ENCODE measurements at regions not wholly inside any gene's neighbourhood (a gene's known extent, or its start where the extent isn't known, plus 50 kb on each side); places are given as distances from the start of the nearest gene placed in this dataset.
"Not testable (repeated sequence)": the region's sequence is repeated elsewhere in the genome, so short reads cannot be mapped to it uniquely, and the experiment has no call there.

- H3K9me3 ChIP-seq (ENCODE audit: control insufficient read depth, low read length), result no peaks in the 10 kb centered on the region
- H3K9ac ChIP-seq (ENCODE audit: low read length), result no peak overlapping the region
- H3K4me1 ChIP-seq (ENCODE audit: control insufficient read depth, insufficient read depth, low read length), result no peaks in the 10 kb centered on the region
- DNase-seq (ENCODE audit: low read depth), result no peak
- H3K4me3 ChIP-seq (ENCODE audit: low read length), result no peak overlapping the region
- no peaks in the 10 kb centered on the region for H3K27me3 ChIP-seq (replicated peaks; ENCODE audit: control insufficient read depth, insufficient read depth, low read length)
- no peaks in the 10 kb centered on the region for H3K36me3 ChIP-seq (ENCODE audit: control insufficient read depth, insufficient read depth, low read length, severe bottlenecking)
Observed at GRCh38 chr2:19169134-19169768, 189.2 kb downstream of the OSR1 start.

DNA sequence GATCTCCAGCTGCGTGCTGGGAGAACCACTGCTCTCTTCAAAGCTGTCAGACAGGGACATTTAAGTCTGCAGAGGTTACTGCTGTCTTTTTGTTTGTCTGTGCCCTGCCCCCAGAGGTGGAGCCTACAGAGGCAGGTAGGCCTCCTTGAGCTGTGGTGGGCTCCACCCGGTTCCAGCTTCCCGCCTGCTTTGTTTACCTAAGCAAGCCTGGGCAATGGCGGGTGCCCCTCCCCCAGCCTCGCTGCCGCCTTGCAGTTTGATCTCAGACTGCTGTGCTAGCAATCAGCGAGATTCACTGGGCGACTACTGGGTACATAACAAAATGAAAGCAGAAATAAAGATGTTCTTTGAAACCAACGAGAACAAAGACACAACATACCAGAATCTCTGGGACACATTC, 194.3 kb downstream of the OSR1 start:
- not testable (repeated sequence) for H3K9ac ChIP-seq (ENCODE audit: low read length); DNase-seq (ENCODE audit: low read depth); H3K27me3 ChIP-seq (replicated peaks; ENCODE audit: control insufficient read depth, insufficient read depth, low read length); H3K9me3 ChIP-seq (ENCODE audit: control insufficient read depth, low read length); H3K36me3 ChIP-seq (ENCODE audit: control insufficient read depth, insufficient read depth, low read length, severe bottlenecking); H3K4me1 ChIP-seq (ENCODE audit: control insufficient read depth, insufficient read depth, low read length); H3K4me3 ChIP-seq (ENCODE audit: low read length)

DNA sequence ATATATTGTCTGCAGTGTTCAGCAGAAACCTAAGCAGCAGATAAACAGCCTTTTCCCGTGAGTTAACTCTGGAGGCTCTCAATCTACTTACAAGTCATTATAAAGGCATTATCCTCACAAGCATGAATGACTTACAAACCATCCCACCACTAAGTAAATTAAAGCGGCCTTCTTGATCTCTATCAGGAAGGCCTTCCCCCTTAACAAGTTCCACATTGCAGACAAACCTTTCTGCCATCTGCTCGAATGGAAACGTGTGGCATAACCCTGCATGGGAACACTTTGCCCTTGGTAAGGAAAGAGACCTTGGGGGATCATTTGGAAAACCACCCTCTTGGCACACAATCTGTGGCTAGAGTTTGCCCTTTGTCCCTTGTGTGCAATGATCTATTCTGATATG, 199.5 kb downstream of the OSR1 start:
- H3K27me3 ChIP-seq (replicated peaks; ENCODE audit: control insufficient read depth, insufficient read depth, low read length), result no peaks in the 10 kb centered on the region
- no peak overlapping the region for H3K4me3 ChIP-seq (ENCODE audit: low read length)
- no peak for DNase-seq (ENCODE audit: low read depth)

DNA sequence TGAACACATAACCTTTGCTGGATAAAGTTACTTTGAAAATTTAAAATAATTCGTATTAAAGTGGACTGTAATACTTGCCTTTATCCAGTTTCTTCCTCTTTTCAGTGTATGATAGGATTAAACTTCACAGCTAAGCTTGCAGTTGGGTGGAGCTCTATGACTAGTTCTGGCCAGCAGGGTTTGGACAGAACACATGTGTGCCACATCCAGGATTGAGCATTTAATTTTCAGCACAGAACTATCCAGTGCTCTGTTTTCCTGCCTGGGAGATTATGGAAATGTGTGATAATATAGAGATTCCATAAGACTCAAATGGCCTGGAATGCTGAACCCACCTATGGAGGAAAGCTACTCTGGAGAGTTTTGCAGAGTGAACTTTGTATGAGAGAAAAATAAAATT, 200.2 kb downstream of the OSR1 start:
- no peaks in the 10 kb centered on the region for H3K27me3 ChIP-seq (replicated peaks; ENCODE audit: control insufficient read depth, insufficient read depth, low read length)
- H3K4me1 ChIP-seq (ENCODE audit: control insufficient read depth, insufficient read depth, low read length), result no peaks in the 10 kb centered on the region
- peak; percentile 34 for DNase-seq (ENCODE audit: low read depth)
- no peaks in the 10 kb centered on the region for H3K36me3 ChIP-seq (ENCODE audit: control insufficient read depth, insufficient read depth, low read length, severe bottlenecking)
- H3K9me3 ChIP-seq (ENCODE audit: control insufficient read depth, low read length), result peaks cover 6% of the 10 kb centered on the region
- no peak overlapping the region for H3K9ac ChIP-seq (ENCODE audit: low read length)
- H3K4me3 ChIP-seq (ENCODE audit: low read length), result no peak overlapping the region

More for the DNA sequence above, 199.5 kb downstream of the OSR1 start:
- no peak overlapping the region for H3K9ac ChIP-seq (ENCODE audit: low read length)
- H3K36me3 ChIP-seq (ENCODE audit: control insufficient read depth, insufficient read depth, low read length, severe bottlenecking), result no peaks in the 10 kb centered on the region
- no peaks in the 10 kb centered on the region for H3K4me1 ChIP-seq (ENCODE audit: control insufficient read depth, insufficient read depth, low read length)
- H3K9me3 ChIP-seq (ENCODE audit: control insufficient read depth, low read length), result peaks cover 6% of the 10 kb centered on the region

- Histone ChIP-seq H3K4me1 (ENCODE audit: control insufficient read depth, insufficient read depth, low read length) (no peaks in the 10 kb centered on the region), H3K4me3 (ENCODE audit: low read length) (no peak overlapping the region), H3K27me3 (replicated peaks; ENCODE audit: control insufficient read depth, insufficient read depth, low read length) (no peaks in the 10 kb centered on the region), H3K9ac (ENCODE audit: low read length) (no peak overlapping the region), H3K9me3 (ENCODE audit: control insufficient read depth, low read length) (peaks cover 6% of the 10 kb centered on the region), H3K36me3 (ENCODE audit: control insufficient read depth, insufficient read depth, low read length, severe bottlenecking) (no peaks in the 10 kb centered on the region)
- no peak for DNase-seq (ENCODE audit: low read depth)
Observed at GRCh38 chr2:19156646-19157045, 201.8 kb downstream of the OSR1 start.

GRCh38 chr2:19150726-19151125, 207.7 kb downstream of the OSR1 start:
- Histone ChIP-seq H3K36me3 (ENCODE audit: control insufficient read depth, insufficient read depth, low read length, severe bottlenecking) (no peaks in the 10 kb centered on the region), H3K4me1 (ENCODE audit: control insufficient read depth, insufficient read depth, low read length) (no peaks in the 10 kb centered on the region), H3K9me3 (ENCODE audit: control insufficient read depth, low read length) (peaks cover 12% of the 10 kb centered on the region), H3K9ac (ENCODE audit: low read length) (no peak overlapping the region), H3K27me3 (replicated peaks; ENCODE audit: control insufficient read depth, insufficient read depth, low read length) (no peaks in the 10 kb centered on the region), H3K4me3 (ENCODE audit: low read length) (no peak overlapping the region)
- DNase-seq (ENCODE audit: low read depth), result no peak

- no peaks in the 10 kb centered on the region for H3K4me1 ChIP-seq (ENCODE audit: control insufficient read depth, insufficient read depth, low read length)
- no peak overlapping the region for H3K9ac ChIP-seq (ENCODE audit: low read length)
- H3K9me3 ChIP-seq (ENCODE audit: control insufficient read depth, low read length), result peaks cover 12% of the 10 kb centered on the region
- no peaks in the 10 kb centered on the region for H3K36me3 ChIP-seq (ENCODE audit: control insufficient read depth, insufficient read depth, low read length, severe bottlenecking)
- no peaks in the 10 kb centered on the region for H3K27me3 ChIP-seq (replicated peaks; ENCODE audit: control insufficient read depth, insufficient read depth, low read length)
- H3K4me3 ChIP-seq (ENCODE audit: low read length), result no peak overlapping the region
- DNase-seq (ENCODE audit: low read depth), result no peak
Observed at GRCh38 chr2:19146867-19147266, 211.6 kb downstream of the OSR1 start.

DNA sequence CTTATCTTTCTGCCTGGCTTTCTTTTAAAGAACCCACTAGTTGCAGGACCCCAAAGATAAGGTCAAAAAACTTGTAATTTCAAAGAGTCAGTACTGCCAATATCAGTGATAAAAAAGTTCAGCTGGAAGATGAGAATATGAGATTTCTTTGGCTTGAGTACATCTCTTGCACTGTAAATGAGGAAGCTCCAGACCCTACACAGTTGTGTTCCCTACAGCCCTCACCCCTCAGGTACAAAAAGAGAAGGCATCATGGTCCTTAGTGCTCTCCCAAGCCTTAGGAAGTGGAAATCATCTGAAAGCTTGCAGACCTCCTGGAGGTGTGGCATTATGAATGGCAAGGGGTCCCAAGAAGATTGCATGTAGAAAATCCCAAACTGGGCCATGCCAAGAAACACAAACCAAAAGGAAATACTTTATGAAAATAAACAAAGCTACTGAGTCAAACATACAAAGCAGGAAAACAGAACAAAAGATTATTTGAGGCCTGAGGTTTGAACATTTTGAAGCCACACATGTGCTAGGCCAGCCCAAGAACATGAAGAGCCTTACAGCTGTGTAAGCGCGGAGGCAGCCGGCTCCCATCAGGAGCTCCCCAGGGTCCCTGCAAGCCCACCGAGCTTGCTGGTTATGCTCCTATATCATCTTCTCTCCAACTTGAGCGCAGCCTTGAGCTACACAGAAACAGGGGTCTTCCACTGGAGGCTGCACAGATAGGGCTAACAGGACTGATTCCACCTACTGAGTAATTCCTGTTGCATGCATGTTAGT, 217.0 kb downstream of the OSR1 start:
- peak; percentile 24 for DNase-seq (ENCODE audit: low read depth)
- Histone ChIP-seq H3K4me1 (ENCODE audit: control insufficient read depth, insufficient read depth, low read length) (peaks cover 3% of the 10 kb centered on the region), H3K4me3 (ENCODE audit: low read length) (no peak overlapping the region), H3K9me3 (ENCODE audit: control insufficient read depth, low read length) (no peaks in the 10 kb centered on the region), H3K9ac (ENCODE audit: low read length) (no peak overlapping the region), H3K36me3 (ENCODE audit: control insufficient read depth, insufficient read depth, low read length, severe bottlenecking) (no peaks in the 10 kb centered on the region), H3K27me3 (replicated peaks; ENCODE audit: control insufficient read depth, insufficient read depth, low read length) (no peaks in the 10 kb centered on the region)

- Histone ChIP-seq H3K27me3 (replicated peaks; ENCODE audit: control insufficient read depth, insufficient read depth, low read length) (no peaks in the 10 kb centered on the region), H3K4me3 (ENCODE audit: low read length) (no peak overlapping the region), H3K36me3 (ENCODE audit: control insufficient read depth, insufficient read depth, low read length, severe bottlenecking) (no peaks in the 10 kb centered on the region), H3K4me1 (ENCODE audit: control insufficient read depth, insufficient read depth, low read length) (peaks cover 3% of the 10 kb centered on the region), H3K9me3 (ENCODE audit: control insufficient read depth, low read length) (no peaks in the 10 kb centered on the region), H3K9ac (ENCODE audit: low read length) (no peak overlapping the region)
- DNase-seq (ENCODE audit: low read depth), result peak; percentile 84
Observed at GRCh38 chr2:19140463-19141208, 217.8 kb downstream of the OSR1 start.

DNA sequence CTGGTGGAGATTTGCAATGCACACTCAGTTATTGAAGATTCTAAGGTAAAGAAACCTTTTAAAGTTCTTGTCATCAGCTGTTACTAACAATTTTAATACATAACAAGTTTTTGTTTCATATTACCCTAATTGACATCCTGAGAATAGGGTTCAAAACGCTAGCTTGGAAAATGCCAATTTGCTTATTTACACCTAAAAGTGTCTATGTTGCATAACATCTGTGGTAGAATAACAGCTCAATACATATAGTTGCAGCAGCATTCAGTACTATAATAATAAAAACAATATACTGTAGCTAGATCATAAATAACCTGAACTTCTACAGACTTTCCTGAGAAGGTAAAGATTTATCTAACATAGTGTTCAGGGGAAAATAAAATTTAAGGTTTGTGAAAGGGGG, 219.0 kb downstream of the OSR1 start:
- Histone ChIP-seq H3K4me3 (ENCODE audit: low read length) (no peak overlapping the region), H3K9me3 (ENCODE audit: control insufficient read depth, low read length) (no peaks in the 10 kb centered on the region), H3K4me1 (ENCODE audit: control insufficient read depth, insufficient read depth, low read length) (peaks cover 3% of the 10 kb centered on the region), H3K27me3 (replicated peaks; ENCODE audit: control insufficient read depth, insufficient read depth, low read length) (no peaks in the 10 kb centered on the region), H3K36me3 (ENCODE audit: control insufficient read depth, insufficient read depth, low read length, severe bottlenecking) (no peaks in the 10 kb centered on the region), H3K9ac (ENCODE audit: low read length) (no peak overlapping the region)
- no peak for DNase-seq (ENCODE audit: low read depth)

GRCh38 chr2:19138264-19138825, 220.1 kb downstream of the OSR1 start:
- H3K9me3 ChIP-seq (ENCODE audit: control insufficient read depth, low read length), result no peaks in the 10 kb centered on the region
- H3K4me3 ChIP-seq (ENCODE audit: low read length), result no peak overlapping the region
- H3K36me3 ChIP-seq (ENCODE audit: control insufficient read depth, insufficient read depth, low read length, severe bottlenecking), result no peaks in the 10 kb centered on the region
- no peak overlapping the region for H3K9ac ChIP-seq (ENCODE audit: low read length)
- H3K4me1 ChIP-seq (ENCODE audit: control insufficient read depth, insufficient read depth, low read length), result peaks cover 3% of the 10 kb centered on the region
- H3K27me3 ChIP-seq (replicated peaks; ENCODE audit: control insufficient read depth, insufficient read depth, low read length), result no peaks in the 10 kb centered on the region
- no peak for DNase-seq (ENCODE audit: low read depth)

All from adipocyte (in vitro differentiated cells).